ENCODE measurements at regions not wholly inside any gene's neighbourhood (a gene's known extent, or its start where the extent isn't known, plus 50 kb on each side); places are given as distances from the start of the nearest gene placed in this dataset.

GRCh38 chr12:30416631-30417030 is 279.0 kb downstream of the IPO8 start:
- Histone ChIP-seq H3K27me3 (replicated peaks in 1 of 4; ENCODE audit: control extremely low read depth in 1 of 4, control insufficient read depth in 3 of 4, insufficient read depth in 4 of 4, low read length in 3 of 4) (no peaks in the 10 kb centered on the region), H3K4me2 (replicated peaks; ENCODE audit: low read depth, low read length, poor library complexity, severe bottlenecking) (no peak overlapping the region), H3K36me3 (replicated peaks in 1 of 2; ENCODE audit: control extremely low read depth in 1 of 2, control insufficient read depth in 1 of 2, extremely low read depth in 1 of 2, insufficient read depth in 2 of 2, low read length in 1 of 2) (no peaks in the 10 kb centered on the region), H3K27ac (ENCODE audit: low read length in 2 of 2) (no peak overlapping the region), H2AFZ (ENCODE audit: insufficient read depth, low read depth, low read length, poor library complexity, severe bottlenecking) (no peak overlapping the region), H3K4me3 (ENCODE audit: control extremely low read depth in 1 of 5, extremely low read depth in 1 of 5, insufficient read depth in 1 of 5, low read depth in 2 of 5, low read length in 4 of 5) (no peak overlapping the region), H3K9ac (ENCODE audit: low read length) (no peak overlapping the region), H4K20me1 (ENCODE audit: control insufficient read depth, insufficient read depth, low read length, poor library complexity, severe bottlenecking) (no peaks in the 10 kb centered on the region), H3K9me3 (ENCODE audit: control extremely low read depth in 1 of 3, control insufficient read depth in 2 of 3, insufficient read depth in 1 of 3, low read length in 2 of 3) (no peaks in the 10 kb centered on the region), H3K79me2 (ENCODE audit: control insufficient read depth, insufficient read depth, low read length) (no peaks in the 10 kb centered on the region), H3K4me1 (ENCODE audit: control insufficient read depth in 2 of 2, insufficient read depth in 2 of 2, low read length in 2 of 2) (no peaks in the 10 kb centered on the region)
- intact Hi-C loops (cut with micrococcal nuclease), result no loop called here
- no CpG with 5 or more reads among the region's 3 CpGs for WGBS (ENCODE audit: insufficient coverage)
- Mint-ChIP-seq H3K4me1 (no peaks in the 10 kb centered on the region), H3K27me3 (no peaks in the 10 kb centered on the region), H3K4me3 (no peak overlapping the region), H3K9me3 (ENCODE audit: insufficient read depth) (no peaks in the 10 kb centered on the region), H3K27ac (no peak overlapping the region)
- ChIA-PET POLR2A (no interaction called here), CTCF (no interaction called here)
- TF ChIP-seq EZH2 (IDR thresholded peaks at IDR 0.05; ENCODE audit: borderline replicate concordance, insufficient read depth, low read depth, low read length, poor library complexity, severe bottlenecking), result no peak
- no peak for TF ChIP-seq CTCF (IDR thresholded peaks at IDR 0.05)
- no peak for ATAC-seq (ENCODE audit: low read depth)
- no peak for DNase-seq

GRCh38 chr12:30415777-30416176 is 279.9 kb downstream of the IPO8 start:
- Mint-ChIP-seq H3K4me3 (no peak overlapping the region), H3K27ac (no peak overlapping the region), H3K27me3 (no peaks in the 10 kb centered on the region), H3K4me1 (no peaks in the 10 kb centered on the region), H3K9me3 (ENCODE audit: insufficient read depth) (no peaks in the 10 kb centered on the region)
- TF ChIP-seq CTCF (IDR thresholded peaks at IDR 0.05) (no peak), EZH2 (IDR thresholded peaks at IDR 0.05; ENCODE audit: borderline replicate concordance, insufficient read depth, low read depth, low read length, poor library complexity, severe bottlenecking) (no peak)
- ChIA-PET POLR2A (no interaction called here), CTCF (no interaction called here)
- no peaks in the 10 kb centered on the region for H3K9me3 ChIP-seq (ENCODE audit: control extremely low read depth in 1 of 3, control insufficient read depth in 2 of 3, insufficient read depth in 1 of 3, low read length in 2 of 3)
- H3K4me3 ChIP-seq (ENCODE audit: control extremely low read depth in 1 of 5, extremely low read depth in 1 of 5, insufficient read depth in 1 of 5, low read depth in 2 of 5, low read length in 4 of 5), result no peak overlapping the region
- intact Hi-C loops (cut with micrococcal nuclease), result no loop called here
- no peak overlapping the region for H3K9ac ChIP-seq (ENCODE audit: low read length)
- DNase-seq (no peak), ATAC-seq (ENCODE audit: low read depth) (no peak)
- no peak overlapping the region for H2AFZ ChIP-seq (ENCODE audit: insufficient read depth, low read depth, low read length, poor library complexity, severe bottlenecking)
- H3K79me2 ChIP-seq (ENCODE audit: control insufficient read depth, insufficient read depth, low read length), result no peaks in the 10 kb centered on the region
- H3K4me2 ChIP-seq (replicated peaks; ENCODE audit: low read depth, low read length, poor library complexity, severe bottlenecking), result no peak overlapping the region
- H3K36me3 ChIP-seq (replicated peaks in 1 of 2; ENCODE audit: control extremely low read depth in 1 of 2, control insufficient read depth in 1 of 2, extremely low read depth in 1 of 2, insufficient read depth in 2 of 2, low read length in 1 of 2), result no peaks in the 10 kb centered on the region
- no peak overlapping the region for H3K27ac ChIP-seq (ENCODE audit: low read length in 2 of 2)
- no peaks in the 10 kb centered on the region for H4K20me1 ChIP-seq (ENCODE audit: control insufficient read depth, insufficient read depth, low read length, poor library complexity, severe bottlenecking)
- no peaks in the 10 kb centered on the region for H3K4me1 ChIP-seq (ENCODE audit: control insufficient read depth in 2 of 2, insufficient read depth in 2 of 2, low read length in 2 of 2)
- WGBS (ENCODE audit: insufficient coverage), result 89% methylated on average over 4 of the region's 4 CpGs
- H3K27me3 ChIP-seq (replicated peaks in 1 of 4; ENCODE audit: control extremely low read depth in 1 of 4, control insufficient read depth in 3 of 4, insufficient read depth in 4 of 4, low read length in 3 of 4), result no peaks in the 10 kb centered on the region
